ENCODE measurements at regions not wholly inside any gene's neighbourhood (a gene's known extent, or its start where the extent isn't known, plus 50 kb on each side); places are given as distances from the start of the nearest gene placed in this dataset.

GRCh38 chr3:5531039-5531438, 343.5 kb downstream of the EDEM1 start:
- TF ChIP-seq, protein P1, sequence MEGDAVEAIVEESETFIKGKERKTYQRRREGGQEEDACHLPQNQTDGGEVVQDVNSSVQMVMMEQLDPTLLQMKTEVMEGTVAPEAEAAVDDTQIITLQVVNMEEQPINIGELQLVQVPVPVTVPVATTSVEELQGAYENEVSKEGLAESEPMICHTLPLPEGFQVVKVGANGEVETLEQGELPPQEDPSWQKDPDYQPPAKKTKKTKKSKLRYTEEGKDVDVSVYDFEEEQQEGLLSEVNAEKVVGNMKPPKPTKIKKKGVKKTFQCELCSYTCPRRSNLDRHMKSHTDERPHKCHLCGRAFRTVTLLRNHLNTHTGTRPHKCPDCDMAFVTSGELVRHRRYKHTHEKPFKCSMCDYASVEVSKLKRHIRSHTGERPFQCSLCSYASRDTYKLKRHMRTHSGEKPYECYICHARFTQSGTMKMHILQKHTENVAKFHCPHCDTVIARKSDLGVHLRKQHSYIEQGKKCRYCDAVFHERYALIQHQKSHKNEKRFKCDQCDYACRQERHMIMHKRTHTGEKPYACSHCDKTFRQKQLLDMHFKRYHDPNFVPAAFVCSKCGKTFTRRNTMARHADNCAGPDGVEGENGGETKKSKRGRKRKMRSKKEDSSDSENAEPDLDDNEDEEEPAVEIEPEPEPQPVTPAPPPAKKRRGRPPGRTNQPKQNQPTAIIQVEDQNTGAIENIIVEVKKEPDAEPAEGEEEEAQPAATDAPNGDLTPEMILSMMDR (conservative IDR thresholded peaks at IDR 0.05), result no peak
- TF ChIP-seq ZFX (IDR thresholded peaks at IDR 0.05), result no peak
